ENCODE measurements at regions not wholly inside any gene's neighbourhood (a gene's known extent, or its start where the extent isn't known, plus 50 kb on each side); places are given as distances from the start of the nearest gene placed in this dataset.

- no peak overlapping the region for H3K4me3 ChIP-seq (ENCODE audit: low read depth, low read length)
- no peak for DNase-seq (ENCODE audit: low read depth)
These were observed 69.7 kb upstream of the MAGEB16 start for GRCh38 chrX:35728481-35728880.

GRCh38 chrX:35733879-35734278 is 64.3 kb upstream of the MAGEB16 start:
- no peak overlapping the region for H3K4me3 ChIP-seq (ENCODE audit: low read depth, low read length)
- DNase-seq (ENCODE audit: low read depth): no peak

- no peak for DNase-seq (ENCODE audit: low read depth)
- no peak overlapping the region for H3K4me3 ChIP-seq (ENCODE audit: low read depth, low read length)
These were observed 57.0 kb upstream of the MAGEB16 start for GRCh38 chrX:35741142-35741541.

GRCh38 chrX:35743331-35743730 is 54.8 kb upstream of the MAGEB16 start:
- H3K4me3 ChIP-seq (ENCODE audit: low read depth, low read length): no peak overlapping the region
- DNase-seq (ENCODE audit: low read depth): no peak

All from skeletal muscle cell (primary cell).